ENCODE measurements at regions not wholly inside any gene's neighbourhood (a gene's known extent, or its start where the extent isn't known, plus 50 kb on each side); places are given as distances from the start of the nearest gene placed in this dataset.

DNA sequence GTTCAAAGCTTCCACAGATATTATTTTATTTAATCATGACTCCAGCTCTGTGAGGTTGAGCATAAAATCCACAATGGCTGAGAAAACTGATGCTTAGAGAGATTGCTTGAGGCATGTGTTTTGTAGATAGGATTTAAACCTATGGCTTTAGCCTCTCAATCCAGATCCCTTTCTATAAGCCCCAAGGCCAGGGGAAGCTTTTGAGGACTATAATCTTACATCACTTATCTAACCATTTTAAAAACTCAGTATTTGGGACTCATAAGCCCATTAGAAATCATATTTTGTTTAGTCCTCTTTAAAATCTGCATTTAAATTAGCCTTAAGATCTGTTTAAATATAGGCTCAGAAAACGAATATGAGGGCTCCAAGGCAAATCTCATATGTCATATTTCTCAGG is 135.4 kb upstream of the SERPINE2 start:
- no peak for TF ChIP-seq POLR2A (IDR thresholded peaks at IDR 0.05; ENCODE audit: low read depth, low read length)
- no peak for TF ChIP-seq POLR2AphosphoS5 (IDR thresholded peaks at IDR 0.05; ENCODE audit: low read depth, low read length)
- TF ChIP-seq TAF1 (IDR thresholded peaks at IDR 0.05; ENCODE audit: low read depth, low read length), result no peak
